ENCODE measurements at regions not wholly inside any gene's neighbourhood (a gene's known extent, or its start where the extent isn't known, plus 50 kb on each side); places are given as distances from the start of the nearest gene placed in this dataset.

DNA sequence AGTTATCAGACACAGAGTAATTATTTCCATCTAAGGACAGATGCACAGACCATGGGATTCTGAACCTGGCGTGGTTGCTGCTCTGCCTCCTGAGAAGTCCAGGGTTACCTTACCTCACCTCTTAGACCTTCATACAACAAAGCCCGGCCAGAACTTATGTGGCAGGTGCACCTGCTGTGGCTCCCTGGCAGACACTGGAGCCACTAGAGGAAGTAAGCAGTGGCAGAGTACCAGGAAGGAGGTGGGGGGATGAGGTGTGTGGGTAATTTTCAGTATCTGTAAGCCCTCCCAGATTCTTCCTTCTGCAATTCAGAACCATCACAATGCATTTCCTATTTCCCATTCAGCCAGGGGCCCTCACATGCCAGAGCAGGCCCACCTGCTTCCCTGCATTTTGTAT lies 106.1 kb upstream of the DOCK9 start:
- H3K4me2 ChIP-seq (ENCODE audit: low read length): no peak overlapping the region
- ATAC-seq (no peak), DNase-seq (ENCODE audit: low read depth, low spot score) (no peak)
- H3K9me3 ChIP-seq (ENCODE audit: control insufficient read depth in 1 of 2, insufficient read depth in 1 of 2, low read depth in 1 of 2, low read length in 2 of 2): no peaks in the 10 kb centered on the region
- no peaks in the 10 kb centered on the region for H4K20me1 ChIP-seq (ENCODE audit: insufficient read depth)
- BruUV-seq (replicated peaks): no TSS peak
- ChIA-PET CTCF (interaction anchor here (1.5 kb wide), 1 partner anchor 93 kb away, joined by 3 read pairs; no protein-coding TSS in a partner anchor), POLR2A (interaction anchor here (1.4 kb wide), 1 partner anchor 117 kb away, joined by 4 read pairs; the partner anchor contains the start of gene UBAC2), RAD21 (ENCODE audit: low non-redundant PET in 1 of 2, low total read pairs in 2 of 2, uncharacterized antibody in 2 of 2, unreplicated experiment in 2 of 2) (no interaction called here)
- no peaks in the 10 kb centered on the region for H3K27me3 ChIP-seq (ENCODE audit: insufficient read depth, low read length)
- H3K36me3 ChIP-seq (ENCODE audit: control insufficient read depth in 1 of 2, insufficient read depth in 2 of 2, low read length in 2 of 2): no peaks in the 10 kb centered on the region
- H3K4me1 ChIP-seq (ENCODE audit: control insufficient read depth in 1 of 2, insufficient read depth in 2 of 2, low read length in 2 of 2): peaks cover 25 to 46% of the 10 kb centered on the region in 2 experiments
- H3K79me2 ChIP-seq (ENCODE audit: insufficient read depth, low read length): peaks cover 57% of the 10 kb centered on the region
- no peak overlapping the region for H2AFZ ChIP-seq (ENCODE audit: low read depth, low read length, poor library complexity, severe bottlenecking)
- H3K4me3 ChIP-seq (replicated peaks in 1 of 2; ENCODE audit: low read depth in 1 of 2, low read length in 2 of 2): no peak overlapping the region
- TF ChIP-seq CEBPB (IDR thresholded peaks at IDR 0.05; ENCODE audit: low read depth) (no peak), SP1 (IDR thresholded peaks at IDR 0.05; ENCODE audit: low read depth) (no peak), POLR2A (IDR thresholded peaks at IDR 0.05; ENCODE audit: borderline replicate concordance, extremely low read depth, insufficient read depth, insufficient read length) (no peak), ZFX (IDR thresholded peaks at IDR 0.05) (no peak), CBX3 (IDR thresholded peaks at IDR 0.05; ENCODE audit: low read depth) (no peak), FOSL1 (IDR thresholded peaks at IDR 0.05; ENCODE audit: low read depth) (no peak), EGR1 (IDR thresholded peaks at IDR 0.05; ENCODE audit: low read depth) (no peak), EZH2 (IDR thresholded peaks at IDR 0.05) (no peak), ZBTB33 (IDR thresholded peaks at IDR 0.05; ENCODE audit: extremely low read depth, insufficient replicate concordance, low read length) (no peak), RAD21 (IDR thresholded peaks at IDR 0.05; ENCODE audit: low read depth) (no peak), YY1 (IDR thresholded peaks at IDR 0.05; ENCODE audit: extremely low read depth, insufficient replicate concordance, low read depth, low read length) (no peak), ELF1 (IDR thresholded peaks at IDR 0.05; ENCODE audit: borderline replicate concordance, low read depth) (no peak), EZH2phosphoT487 (IDR thresholded peaks at IDR 0.05; ENCODE audit: borderline replicate concordance) (no peak), SIN3A (IDR thresholded peaks at IDR 0.05; ENCODE audit: low read depth) (no peak), POLR2AphosphoS5 (IDR thresholded peaks at IDR 0.05; ENCODE audit: low read depth, low read length) (no peak), MAX (IDR thresholded peaks at IDR 0.05) (no peak), SRF (IDR thresholded peaks at IDR 0.05; ENCODE audit: low read depth) (no peak), ATF3 (IDR thresholded peaks at IDR 0.05) (no peak)
- TF ChIP-seq, protein P1, sequence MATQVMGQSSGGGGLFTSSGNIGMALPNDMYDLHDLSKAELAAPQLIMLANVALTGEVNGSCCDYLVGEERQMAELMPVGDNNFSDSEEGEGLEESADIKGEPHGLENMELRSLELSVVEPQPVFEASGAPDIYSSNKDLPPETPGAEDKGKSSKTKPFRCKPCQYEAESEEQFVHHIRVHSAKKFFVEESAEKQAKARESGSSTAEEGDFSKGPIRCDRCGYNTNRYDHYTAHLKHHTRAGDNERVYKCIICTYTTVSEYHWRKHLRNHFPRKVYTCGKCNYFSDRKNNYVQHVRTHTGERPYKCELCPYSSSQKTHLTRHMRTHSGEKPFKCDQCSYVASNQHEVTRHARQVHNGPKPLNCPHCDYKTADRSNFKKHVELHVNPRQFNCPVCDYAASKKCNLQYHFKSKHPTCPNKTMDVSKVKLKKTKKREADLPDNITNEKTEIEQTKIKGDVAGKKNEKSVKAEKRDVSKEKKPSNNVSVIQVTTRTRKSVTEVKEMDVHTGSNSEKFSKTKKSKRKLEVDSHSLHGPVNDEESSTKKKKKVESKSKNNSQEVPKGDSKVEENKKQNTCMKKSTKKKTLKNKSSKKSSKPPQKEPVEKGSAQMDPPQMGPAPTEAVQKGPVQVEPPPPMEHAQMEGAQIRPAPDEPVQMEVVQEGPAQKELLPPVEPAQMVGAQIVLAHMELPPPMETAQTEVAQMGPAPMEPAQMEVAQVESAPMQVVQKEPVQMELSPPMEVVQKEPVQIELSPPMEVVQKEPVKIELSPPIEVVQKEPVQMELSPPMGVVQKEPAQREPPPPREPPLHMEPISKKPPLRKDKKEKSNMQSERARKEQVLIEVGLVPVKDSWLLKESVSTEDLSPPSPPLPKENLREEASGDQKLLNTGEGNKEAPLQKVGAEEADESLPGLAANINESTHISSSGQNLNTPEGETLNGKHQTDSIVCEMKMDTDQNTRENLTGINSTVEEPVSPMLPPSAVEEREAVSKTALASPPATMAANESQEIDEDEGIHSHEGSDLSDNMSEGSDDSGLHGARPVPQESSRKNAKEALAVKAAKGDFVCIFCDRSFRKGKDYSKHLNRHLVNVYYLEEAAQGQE (IDR thresholded peaks at IDR 0.05; ENCODE audit: low read depth): no peak
- intact Hi-C loops (cut with micrococcal nuclease): no loop called here
- H3K9me2 ChIP-seq (ENCODE audit: insufficient read depth): no peaks in the 10 kb centered on the region
- no peak overlapping the region for H3K27ac ChIP-seq (ENCODE audit: low read depth, low read length)
- no peak overlapping the region for H3K9ac ChIP-seq (ENCODE audit: low read length)

Data from HCT116 (cell line).